ENCODE measurements at regions not wholly inside any gene's neighbourhood (a gene's known extent, or its start where the extent isn't known, plus 50 kb on each side); places are given as distances from the start of the nearest gene placed in this dataset.

DNA sequence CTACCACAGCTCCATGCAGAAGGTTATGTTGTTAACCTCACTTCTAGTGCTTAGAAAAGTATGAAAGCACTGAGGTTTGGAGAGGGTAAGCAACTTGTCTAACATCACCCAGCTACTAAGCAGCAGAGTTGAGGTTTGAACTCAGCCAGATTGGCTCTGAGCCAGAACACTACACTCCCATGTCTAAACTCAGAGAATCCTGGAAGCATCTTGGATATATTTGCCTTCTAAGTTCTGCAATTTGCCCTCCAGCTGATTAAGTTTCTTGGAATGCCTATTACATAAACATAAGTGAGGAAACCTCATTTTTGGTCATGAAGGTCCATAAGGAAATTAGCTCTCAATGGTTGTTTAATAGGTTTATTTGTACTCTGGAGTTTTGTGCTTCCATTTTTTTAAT, 78.1 kb upstream of the PHYHIPL start:
- H3K27ac ChIP-seq = no peak overlapping the region
- H3K4me3 ChIP-seq = no peak overlapping the region
- POLR2A ChIA-PET = no interaction called here
- no peak overlapping the region for H3K4me2 ChIP-seq
- DNase-seq (ENCODE audit: low read depth in 1 of 2, low spot score in 1 of 2) (no peak), ATAC-seq (no peak), FAIRE-seq (no peak)
- TF ChIP-seq CEBPB (IDR thresholded peaks at IDR 0.05) = no peak
- no peak for TF ChIP-seq EHMT2 (IDR thresholded peaks at IDR 0.05; ENCODE audit: low read depth)
- TF ChIP-seq BHLHE40 (IDR thresholded peaks at IDR 0.05; ENCODE audit: low read depth, low read length) = no peak
- no peaks in the 10 kb centered on the region for H3K9me3 ChIP-seq
- CTCF ChIA-PET = interaction anchor here (1.3 kb wide), 2 partner anchors 9 to 28 kb away, joined by 3 read pairs; no protein-coding TSS in a partner anchor
- 0 out of 3 replicates have a peak, but pooled peaks cover 3% of the 10 kb centered on the region for H3K4me1 ChIP-seq

- ChIA-PET CTCF (interaction anchor here (1.2 to 1.3 kb wide), 2 partner anchors 15 to 28 kb away, joined by 3 to 6 read pairs; no protein-coding TSS in a partner anchor), POLR2A (no interaction called here)
- no peak for DNase-seq (ENCODE audit: low read depth in 1 of 2, low spot score in 1 of 2)
Observed at GRCh38 chr10:59098831-59099452, 77.5 kb upstream of the PHYHIPL start.

DNA sequence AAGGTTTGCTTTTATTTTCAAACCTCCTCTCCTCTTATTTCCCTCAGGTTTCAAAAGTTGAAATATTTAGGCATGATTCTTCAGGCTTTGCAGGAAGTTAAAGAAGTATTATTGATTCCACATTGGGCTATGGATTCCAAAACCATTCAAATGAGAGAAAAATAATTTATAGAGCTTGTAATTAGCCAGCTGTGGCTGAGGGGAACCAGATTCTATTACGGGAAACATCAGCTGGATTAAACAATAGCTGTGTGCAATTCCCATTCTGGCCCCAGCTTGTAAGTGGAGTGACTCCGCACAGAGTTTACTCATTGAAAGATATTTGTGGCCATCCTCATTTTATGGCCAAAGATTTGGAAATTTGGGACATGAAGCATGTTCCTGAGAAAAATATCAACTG, 77.0 kb upstream of the PHYHIPL start:
- ChIA-PET POLR2A (no interaction called here), CTCF (interaction anchor here (1.2 to 1.3 kb wide), 2 partner anchors 15 to 27 kb away, joined by 3 to 6 read pairs; no protein-coding TSS in a partner anchor)
- no peak for FAIRE-seq

More at GRCh38 chr10:59098831-59099452, 77.5 kb upstream of the PHYHIPL start:
- H3K9me3 ChIP-seq = no peaks in the 10 kb centered on the region
- H3K27ac ChIP-seq = no peak overlapping the region
- TF ChIP-seq, protein P1, sequence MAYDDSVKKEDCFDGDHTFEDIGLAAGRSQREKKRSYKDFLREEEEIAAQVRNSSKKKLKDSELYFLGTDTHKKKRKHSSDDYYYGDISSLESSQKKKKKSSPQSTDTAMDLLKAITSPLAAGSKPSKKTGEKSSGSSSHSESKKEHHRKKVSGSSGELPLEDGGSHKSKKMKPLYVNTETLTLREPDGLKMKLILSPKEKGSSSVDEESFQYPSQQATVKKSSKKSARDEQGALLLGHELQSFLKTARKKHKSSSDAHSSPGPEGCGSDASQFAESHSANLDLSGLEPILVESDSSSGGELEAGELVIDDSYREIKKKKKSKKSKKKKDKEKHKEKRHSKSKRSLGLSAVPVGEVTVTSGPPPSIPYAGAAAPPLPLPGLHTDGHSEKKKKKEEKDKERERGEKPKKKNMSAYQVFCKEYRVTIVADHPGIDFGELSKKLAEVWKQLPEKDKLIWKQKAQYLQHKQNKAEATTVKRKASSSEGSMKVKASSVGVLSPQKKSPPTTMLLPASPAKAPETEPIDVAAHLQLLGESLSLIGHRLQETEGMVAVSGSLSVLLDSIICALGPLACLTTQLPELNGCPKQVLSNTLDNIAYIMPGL (CRISPR knock-in tag; IDR thresholded peaks at IDR 0.05; ENCODE audit: borderline replicate concordance) = no peak
- TF ChIP-seq POLR2A (IDR thresholded peaks at IDR 0.05; ENCODE audit: low read length) (no peak), EP300 (IDR thresholded peaks at IDR 0.05) (no peak), HDAC2 (IDR thresholded peaks at IDR 0.05) (no peak), FOSB (CRISPR knock-in tag; IDR thresholded peaks at IDR 0.05) (no peak), KDM5A (IDR thresholded peaks at IDR 0.05) (no peak), ZNF302 (CRISPR knock-in tag; IDR thresholded peaks at IDR 0.05) (no peak), HEYL (CRISPR knock-in tag; IDR thresholded peaks at IDR 0.05) (no peak), SMC3 (IDR thresholded peaks at IDR 0.05) (no peak), ZSCAN20 (CRISPR knock-in tag; IDR thresholded peaks at IDR 0.05) (no peak)
- H3K4me2 ChIP-seq = no peak overlapping the region
- FAIRE-seq (no peak), ATAC-seq (no peak)
- WGBS (ENCODE audit: missing lambda C conversion rate) = 48% methylated on average over 4 of the region's 4 CpGs
- 0 out of 3 replicates have a peak, but pooled peaks cover 3% of the 10 kb centered on the region for H3K4me1 ChIP-seq
- H3K4me3 ChIP-seq = no peak overlapping the region

More for the DNA sequence above, 77.0 kb upstream of the PHYHIPL start:
- TF ChIP-seq CBX8 (IDR thresholded peaks at IDR 0.05) = no peak
- TF ChIP-seq POLR2A (IDR thresholded peaks at IDR 0.05; ENCODE audit: low read length) = no peak
- no peak for TF ChIP-seq RCOR1 (IDR thresholded peaks at IDR 0.05; ENCODE audit: low read depth, low read length)
- TF ChIP-seq FOXS1 (CRISPR knock-in tag; IDR thresholded peaks at IDR 0.05) = no peak
- TF ChIP-seq CHD4 (IDR thresholded peaks at IDR 0.05; ENCODE audit: borderline replicate concordance) = no peak
- TF ChIP-seq HES2 (IDR thresholded peaks at IDR 0.05) = no peak
- no peak for TF ChIP-seq EHMT2 (IDR thresholded peaks at IDR 0.05; ENCODE audit: low read depth)
- TF ChIP-seq HDAC2 (IDR thresholded peaks at IDR 0.05) = no peak
- TF ChIP-seq NPAS2 (CRISPR knock-in tag; IDR thresholded peaks at IDR 0.05; ENCODE audit: borderline replicate concordance) = no peak
- TF ChIP-seq MAFK (IDR thresholded peaks at IDR 0.05; ENCODE audit: partially characterized antibody) = no peak
- no peak for TF ChIP-seq BHLHE40 (IDR thresholded peaks at IDR 0.05; ENCODE audit: low read depth, low read length)
- TF ChIP-seq, protein P2, sequence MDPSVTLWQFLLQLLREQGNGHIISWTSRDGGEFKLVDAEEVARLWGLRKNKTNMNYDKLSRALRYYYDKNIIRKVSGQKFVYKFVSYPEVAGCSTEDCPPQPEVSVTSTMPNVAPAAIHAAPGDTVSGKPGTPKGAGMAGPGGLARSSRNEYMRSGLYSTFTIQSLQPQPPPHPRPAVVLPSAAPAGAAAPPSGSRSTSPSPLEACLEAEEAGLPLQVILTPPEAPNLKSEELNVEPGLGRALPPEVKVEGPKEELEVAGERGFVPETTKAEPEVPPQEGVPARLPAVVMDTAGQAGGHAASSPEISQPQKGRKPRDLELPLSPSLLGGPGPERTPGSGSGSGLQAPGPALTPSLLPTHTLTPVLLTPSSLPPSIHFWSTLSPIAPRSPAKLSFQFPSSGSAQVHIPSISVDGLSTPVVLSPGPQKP (IDR thresholded peaks at IDR 0.05; ENCODE audit: low read depth, low read length) = no peak
- no peak for TF ChIP-seq TP53 (CRISPR knock-in tag; IDR thresholded peaks at IDR 0.05)
- no peak for TF ChIP-seq PBX3 (IDR thresholded peaks at IDR 0.05)
- no peak for TF ChIP-seq RNF2 (IDR thresholded peaks at IDR 0.05; ENCODE audit: borderline replicate concordance, low read depth)
- TF ChIP-seq POLR2AphosphoS2 (conservative IDR thresholded peaks at IDR 0.05; ENCODE audit: low read length) = no peak
- TF ChIP-seq HOXA7 (CRISPR knock-in tag; IDR thresholded peaks at IDR 0.05) = no peak
- TF ChIP-seq EHF (CRISPR knock-in tag; IDR thresholded peaks at IDR 0.05) = no peak
- Histone ChIP-seq H3K27ac (no peak overlapping the region), H3K4me3 (no peak overlapping the region), H3K4me1 (0 out of 3 replicates have a peak, but pooled peaks cover 3% of the 10 kb centered on the region), H3K4me2 (no peak overlapping the region), H3K9me3 (no peaks in the 10 kb centered on the region)
- ATAC-seq = no peak
- WGBS (ENCODE audit: missing lambda C conversion rate) = 74% methylated on average over 2 of the region's 2 CpGs
- DNase-seq (ENCODE audit: low read depth in 1 of 2, low spot score in 1 of 2) = no peak
